ENCODE measurements at regions not wholly inside any gene's neighbourhood (a gene's known extent, or its start where the extent isn't known, plus 50 kb on each side); places are given as distances from the start of the nearest gene placed in this dataset.

DNA sequence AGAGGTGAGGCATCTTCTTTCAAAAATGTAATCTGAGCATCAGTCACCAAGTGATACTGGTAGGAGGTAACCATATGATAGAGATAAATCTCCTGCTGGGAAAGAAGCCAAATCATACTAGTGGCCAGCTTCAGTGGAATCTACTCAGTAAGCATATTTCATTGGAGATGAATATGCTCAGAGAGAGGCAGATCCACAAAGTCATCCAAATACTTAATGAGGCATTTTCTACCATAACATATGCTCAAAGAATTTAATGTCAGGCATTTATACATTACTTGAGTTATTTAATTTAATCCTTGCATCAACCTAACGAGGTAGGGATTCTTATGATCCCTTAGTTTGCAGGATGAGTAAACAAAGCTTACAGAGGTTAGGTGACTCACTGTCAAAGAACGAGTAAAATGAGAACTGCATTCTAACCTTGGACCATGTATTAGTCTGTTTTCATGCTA is 50.9 kb upstream of the DMRTA1 start:
- H3K4me3 ChIP-seq (ENCODE audit: low read depth, low read length) = no peak overlapping the region
- TF ChIP-seq, protein P1, sequence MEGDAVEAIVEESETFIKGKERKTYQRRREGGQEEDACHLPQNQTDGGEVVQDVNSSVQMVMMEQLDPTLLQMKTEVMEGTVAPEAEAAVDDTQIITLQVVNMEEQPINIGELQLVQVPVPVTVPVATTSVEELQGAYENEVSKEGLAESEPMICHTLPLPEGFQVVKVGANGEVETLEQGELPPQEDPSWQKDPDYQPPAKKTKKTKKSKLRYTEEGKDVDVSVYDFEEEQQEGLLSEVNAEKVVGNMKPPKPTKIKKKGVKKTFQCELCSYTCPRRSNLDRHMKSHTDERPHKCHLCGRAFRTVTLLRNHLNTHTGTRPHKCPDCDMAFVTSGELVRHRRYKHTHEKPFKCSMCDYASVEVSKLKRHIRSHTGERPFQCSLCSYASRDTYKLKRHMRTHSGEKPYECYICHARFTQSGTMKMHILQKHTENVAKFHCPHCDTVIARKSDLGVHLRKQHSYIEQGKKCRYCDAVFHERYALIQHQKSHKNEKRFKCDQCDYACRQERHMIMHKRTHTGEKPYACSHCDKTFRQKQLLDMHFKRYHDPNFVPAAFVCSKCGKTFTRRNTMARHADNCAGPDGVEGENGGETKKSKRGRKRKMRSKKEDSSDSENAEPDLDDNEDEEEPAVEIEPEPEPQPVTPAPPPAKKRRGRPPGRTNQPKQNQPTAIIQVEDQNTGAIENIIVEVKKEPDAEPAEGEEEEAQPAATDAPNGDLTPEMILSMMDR (IDR thresholded peaks at IDR 0.05; ENCODE audit: borderline replicate concordance, insufficient read depth, low read depth, low read length) = no peak
